ENCODE measurements at regions not wholly inside any gene's neighbourhood (a gene's known extent, or its start where the extent isn't known, plus 50 kb on each side); places are given as distances from the start of the nearest gene placed in this dataset.

DNA sequence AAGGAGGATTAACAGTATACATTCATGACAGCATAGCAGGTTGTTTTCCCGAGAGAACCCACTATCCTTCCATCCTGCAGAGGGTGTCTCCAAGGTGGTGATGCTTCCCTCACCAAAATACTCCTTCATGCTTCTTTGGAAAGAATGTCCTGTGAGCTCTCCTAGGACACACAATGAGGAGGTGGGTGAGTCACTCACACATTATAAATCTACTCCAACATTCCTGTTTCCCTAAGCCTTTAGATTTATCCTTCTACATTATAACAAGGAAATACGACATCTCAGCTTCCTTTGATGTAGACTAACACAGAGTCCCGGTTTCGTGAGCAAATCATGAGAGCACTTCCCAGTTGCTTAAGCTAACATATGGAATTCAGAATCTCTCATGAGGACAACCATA, 689.7 kb upstream of the CELF2 start:
- TF ChIP-seq EZH2phosphoT487 (conservative IDR thresholded peaks at IDR 0.05; ENCODE audit: low read length) = no peak
- TF ChIP-seq, protein P1, sequence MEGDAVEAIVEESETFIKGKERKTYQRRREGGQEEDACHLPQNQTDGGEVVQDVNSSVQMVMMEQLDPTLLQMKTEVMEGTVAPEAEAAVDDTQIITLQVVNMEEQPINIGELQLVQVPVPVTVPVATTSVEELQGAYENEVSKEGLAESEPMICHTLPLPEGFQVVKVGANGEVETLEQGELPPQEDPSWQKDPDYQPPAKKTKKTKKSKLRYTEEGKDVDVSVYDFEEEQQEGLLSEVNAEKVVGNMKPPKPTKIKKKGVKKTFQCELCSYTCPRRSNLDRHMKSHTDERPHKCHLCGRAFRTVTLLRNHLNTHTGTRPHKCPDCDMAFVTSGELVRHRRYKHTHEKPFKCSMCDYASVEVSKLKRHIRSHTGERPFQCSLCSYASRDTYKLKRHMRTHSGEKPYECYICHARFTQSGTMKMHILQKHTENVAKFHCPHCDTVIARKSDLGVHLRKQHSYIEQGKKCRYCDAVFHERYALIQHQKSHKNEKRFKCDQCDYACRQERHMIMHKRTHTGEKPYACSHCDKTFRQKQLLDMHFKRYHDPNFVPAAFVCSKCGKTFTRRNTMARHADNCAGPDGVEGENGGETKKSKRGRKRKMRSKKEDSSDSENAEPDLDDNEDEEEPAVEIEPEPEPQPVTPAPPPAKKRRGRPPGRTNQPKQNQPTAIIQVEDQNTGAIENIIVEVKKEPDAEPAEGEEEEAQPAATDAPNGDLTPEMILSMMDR (IDR thresholded peaks at IDR 0.05; ENCODE audit: insufficient read depth, low read length, poor library complexity, severe bottlenecking) = no peak
- no peaks in the 10 kb centered on the region for H4K20me1 ChIP-seq (ENCODE audit: low read depth, low read length)
- H3K36me3 ChIP-seq (ENCODE audit: low read length) = no peaks in the 10 kb centered on the region
- H3K9me2 ChIP-seq (replicated peaks; ENCODE audit: insufficient read depth, low read length) = no peaks in the 10 kb centered on the region
- H3F3A ChIP-seq (ENCODE audit: insufficient read depth) = no peaks in the 10 kb centered on the region
- no peak overlapping the region for H3K9ac ChIP-seq (ENCODE audit: low read length)
- H3K27me3 ChIP-seq (ENCODE audit: low read length) = no peaks in the 10 kb centered on the region
- H2AFZ ChIP-seq (ENCODE audit: low read depth, low read length, severe bottlenecking) = no peak overlapping the region
- no peak overlapping the region for H3K4me2 ChIP-seq (ENCODE audit: low read depth, low read length, poor library complexity, severe bottlenecking)
- no peak overlapping the region for H3K27ac ChIP-seq (ENCODE audit: low read depth, low read length)
- no peaks in the 10 kb centered on the region for H3K79me2 ChIP-seq (ENCODE audit: insufficient read depth, low read length)
- no peak overlapping the region for H3K4me3 ChIP-seq (ENCODE audit: insufficient read depth, low read length, poor library complexity, severe bottlenecking)
- H3K9me3 ChIP-seq (ENCODE audit: insufficient read depth, low read length) = no peaks in the 10 kb centered on the region

DNA sequence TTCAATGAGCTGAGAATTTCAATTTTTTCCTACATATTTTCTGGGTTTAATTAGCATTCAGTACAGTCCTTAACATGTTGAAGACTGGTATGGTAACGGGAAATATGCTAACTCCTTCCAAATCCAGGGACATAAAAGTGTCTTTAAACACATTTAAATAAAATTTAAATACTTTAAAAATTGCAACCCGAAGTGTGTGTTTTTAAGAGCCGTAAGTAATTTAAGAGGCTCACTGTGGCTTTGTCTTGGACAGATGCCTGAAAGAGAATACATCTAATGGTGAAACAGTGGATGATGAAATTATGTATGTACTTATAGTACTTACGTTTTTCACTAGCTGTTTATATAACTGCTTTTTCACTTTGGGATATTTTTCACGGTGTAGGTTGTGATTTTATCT, 687.3 kb upstream of the CELF2 start:
- Histone ChIP-seq H3K27ac (ENCODE audit: low read depth, low read length) (no peak overlapping the region), H2AFZ (ENCODE audit: low read depth, low read length, severe bottlenecking) (no peak overlapping the region), H3K9me2 (replicated peaks; ENCODE audit: insufficient read depth, low read length) (no peaks in the 10 kb centered on the region), H3F3A (ENCODE audit: insufficient read depth) (no peaks in the 10 kb centered on the region), H3K9me3 (ENCODE audit: insufficient read depth, low read length) (no peaks in the 10 kb centered on the region), H3K79me2 (ENCODE audit: insufficient read depth, low read length) (no peaks in the 10 kb centered on the region), H3K4me3 (ENCODE audit: insufficient read depth, low read length, poor library complexity, severe bottlenecking) (no peak overlapping the region), H3K27me3 (ENCODE audit: low read length) (no peaks in the 10 kb centered on the region), H3K9ac (ENCODE audit: low read length) (no peak overlapping the region), H3K36me3 (ENCODE audit: low read length) (no peaks in the 10 kb centered on the region), H4K20me1 (ENCODE audit: low read depth, low read length) (no peaks in the 10 kb centered on the region), H3K4me2 (ENCODE audit: low read depth, low read length, poor library complexity, severe bottlenecking) (no peak overlapping the region)
- TF ChIP-seq, protein P1 (IDR thresholded peaks at IDR 0.05; ENCODE audit: insufficient read depth, low read length, poor library complexity, severe bottlenecking) = no peak
- TF ChIP-seq EZH2phosphoT487 (conservative IDR thresholded peaks at IDR 0.05; ENCODE audit: low read length) = no peak

DNA sequence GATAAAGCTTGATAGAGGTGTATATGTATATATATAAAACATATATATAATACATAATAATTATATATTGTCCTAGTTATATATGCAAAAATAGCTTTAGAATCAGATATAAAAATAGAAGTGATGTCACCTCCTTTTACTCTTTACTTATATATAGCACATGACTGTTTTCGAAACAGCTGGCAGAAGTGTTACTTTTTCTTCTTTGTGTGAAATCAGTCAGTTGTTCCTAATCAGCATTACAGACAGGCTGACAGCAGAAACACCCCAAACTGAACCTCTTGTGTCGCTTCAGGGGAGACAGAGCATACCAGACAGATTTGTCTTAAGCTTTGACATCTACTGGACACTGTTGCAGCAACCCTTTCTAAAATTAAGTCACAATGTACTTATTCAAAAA, 684.9 kb upstream of the CELF2 start:
- H3K4me2 ChIP-seq (ENCODE audit: low read depth, low read length, poor library complexity, severe bottlenecking) = no peak overlapping the region
- no peak overlapping the region for H2AFZ ChIP-seq (ENCODE audit: low read depth, low read length, severe bottlenecking)
- no peaks in the 10 kb centered on the region for H3K79me2 ChIP-seq (ENCODE audit: insufficient read depth, low read length)
- no peak overlapping the region for H3K4me3 ChIP-seq (ENCODE audit: insufficient read depth, low read length, poor library complexity, severe bottlenecking)
- TF ChIP-seq, protein P1 (IDR thresholded peaks at IDR 0.05; ENCODE audit: insufficient read depth, low read length, poor library complexity, severe bottlenecking) = no peak
- no peak for TF ChIP-seq EZH2phosphoT487 (conservative IDR thresholded peaks at IDR 0.05; ENCODE audit: low read length)
- H3K9ac ChIP-seq (ENCODE audit: low read length) = no peak overlapping the region
- no peaks in the 10 kb centered on the region for H4K20me1 ChIP-seq (ENCODE audit: low read depth, low read length)
- H3K36me3 ChIP-seq (ENCODE audit: low read length) = no peaks in the 10 kb centered on the region
- H3K27ac ChIP-seq (ENCODE audit: low read depth, low read length) = no peak overlapping the region
- no peaks in the 10 kb centered on the region for H3K27me3 ChIP-seq (ENCODE audit: low read length)
- no peaks in the 10 kb centered on the region for H3F3A ChIP-seq (ENCODE audit: insufficient read depth)
- H3K9me2 ChIP-seq (replicated peaks; ENCODE audit: insufficient read depth, low read length) = no peaks in the 10 kb centered on the region
- no peaks in the 10 kb centered on the region for H3K9me3 ChIP-seq (ENCODE audit: insufficient read depth, low read length)

DNA sequence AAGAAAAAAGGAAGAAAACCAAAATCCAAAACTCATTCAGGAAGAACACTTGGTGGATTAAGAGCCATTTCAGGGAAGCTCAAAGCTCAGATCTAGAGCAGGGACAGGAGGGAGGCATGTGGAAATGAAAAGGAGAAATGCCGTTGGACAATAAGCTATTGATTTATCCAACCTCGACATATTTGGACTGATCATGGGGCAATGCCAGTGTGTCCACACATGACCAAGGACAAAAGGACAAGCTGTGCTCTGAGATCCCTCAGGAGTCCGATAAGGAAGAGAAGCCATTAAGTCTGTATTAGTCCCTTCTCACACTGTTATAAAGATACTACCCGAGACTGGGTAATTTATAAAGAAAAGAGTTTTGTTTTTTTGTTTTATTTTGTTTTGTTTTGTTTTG, 684.0 kb upstream of the CELF2 start:
- Histone ChIP-seq H3K9ac (ENCODE audit: low read length) (no peak overlapping the region), H3K27me3 (ENCODE audit: low read length) (no peaks in the 10 kb centered on the region), H3F3A (ENCODE audit: insufficient read depth) (no peaks in the 10 kb centered on the region), H2AFZ (ENCODE audit: low read depth, low read length, severe bottlenecking) (no peak overlapping the region), H3K4me2 (ENCODE audit: low read depth, low read length, poor library complexity, severe bottlenecking) (no peak overlapping the region), H3K27ac (ENCODE audit: low read depth, low read length) (no peak overlapping the region), H3K4me3 (ENCODE audit: insufficient read depth, low read length, poor library complexity, severe bottlenecking) (no peak overlapping the region), H4K20me1 (ENCODE audit: low read depth, low read length) (no peaks in the 10 kb centered on the region), H3K9me3 (ENCODE audit: insufficient read depth, low read length) (no peaks in the 10 kb centered on the region), H3K79me2 (ENCODE audit: insufficient read depth, low read length) (no peaks in the 10 kb centered on the region), H3K36me3 (ENCODE audit: low read length) (no peaks in the 10 kb centered on the region), H3K9me2 (replicated peaks; ENCODE audit: insufficient read depth, low read length) (no peaks in the 10 kb centered on the region)
- no peak for TF ChIP-seq EZH2phosphoT487 (conservative IDR thresholded peaks at IDR 0.05; ENCODE audit: low read length)
- TF ChIP-seq, protein P1 (IDR thresholded peaks at IDR 0.05; ENCODE audit: insufficient read depth, low read length, poor library complexity, severe bottlenecking) = no peak
